Sigmoid colon (tissue), 4 donors: ENCODE measurements at regions not wholly inside any gene's neighbourhood (a gene's known extent, or its start where the extent isn't known, plus 50 kb on each side); places are given as distances from the start of the nearest gene placed in this dataset.

Source experiments
- CTCF ChIP-seq, 4 experiments: fragments of 450-650 bp in 3 of 4; fragments of 200-600 bp in 1 of 4; IDR thresholded peaks; one replicate each; pipeline ENCODE4 v1.5.1; 2016 to 2019; ENCODE audit warnings: antibody characterized with exemption in 4 of 4, mild to moderate bottlenecking in 3 of 4, moderate library complexity in 2 of 4
- EP300 ChIP-seq, 4 donors: sonication (generic); formaldehyde crosslinking; IDR thresholded peaks; one replicate each; pipeline ENCODE4 v1.6.1; 2017; ENCODE audit warnings: antibody characterized with exemption in 4 of 4
- POLR2A ChIP-seq, 2 donors: fragments of 450-650 bp; IDR thresholded peaks; one replicate each; pipeline ENCODE4 v1.6.1; 2016; ENCODE audit warnings: antibody characterized with exemption in 2 of 2, mild to moderate bottlenecking in 2 of 2, moderate library complexity in 2 of 2
- POLR2AphosphoS5 ChIP-seq, 4 donors: sonication (generic); formaldehyde crosslinking; IDR thresholded peaks; one replicate each; pipeline ENCODE4 v1.6.1; 2017; ENCODE audit warnings: antibody characterized with exemption in 4 of 4

GRCh38 chr5:161085056-161085455, 233.0 kb upstream of the ATP10B start:
- TF ChIP-seq CTCF (IDR thresholded peaks at IDR 0.05), result no peak
- TF ChIP-seq POLR2AphosphoS5 (IDR thresholded peaks at IDR 0.05), result no peak
- TF ChIP-seq EP300 (IDR thresholded peaks at IDR 0.05), result no peak
- TF ChIP-seq POLR2A (IDR thresholded peaks at IDR 0.05), result no peak
